ENCODE measurements at regions not wholly inside any gene's neighbourhood (a gene's known extent, or its start where the extent isn't known, plus 50 kb on each side); places are given as distances from the start of the nearest gene placed in this dataset.

- TF ChIP-seq EZH2phosphoT487 (IDR thresholded peaks at IDR 0.05; ENCODE audit: low read depth) (no peak), CTCF (IDR thresholded peaks at IDR 0.05; ENCODE audit: low read depth, low read length) (no peak)
Observed at GRCh38 chr7:25959168-25959734, 192.7 kb upstream of the NFE2L3 start.

All from OCI-LY3 (cell line).